ENCODE measurements at regions not wholly inside any gene's neighbourhood (a gene's known extent, or its start where the extent isn't known, plus 50 kb on each side); places are given as distances from the start of the nearest gene placed in this dataset.

DNA sequence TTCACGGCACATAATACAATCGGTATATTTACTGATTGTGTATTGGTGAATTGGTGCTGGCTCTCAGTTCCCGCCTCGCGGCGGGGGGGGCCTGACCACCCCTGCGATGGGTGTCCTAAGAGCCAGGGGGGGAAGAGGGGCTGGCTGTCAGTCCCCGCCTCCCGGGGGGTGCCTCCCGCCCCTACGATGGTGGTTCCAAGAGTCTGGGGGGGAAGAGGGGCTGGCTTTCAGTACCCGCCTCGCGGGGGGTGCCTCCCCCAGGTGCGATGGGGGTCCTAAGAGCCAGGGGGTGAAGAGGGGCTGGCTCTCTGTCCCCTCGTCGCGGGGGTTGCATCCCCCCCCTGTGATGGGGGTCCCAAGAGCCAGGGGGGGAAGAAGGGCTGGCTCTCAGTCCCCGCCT lies 2321.8 kb upstream of the PCDH20 start:
- TF ChIP-seq, protein P1, sequence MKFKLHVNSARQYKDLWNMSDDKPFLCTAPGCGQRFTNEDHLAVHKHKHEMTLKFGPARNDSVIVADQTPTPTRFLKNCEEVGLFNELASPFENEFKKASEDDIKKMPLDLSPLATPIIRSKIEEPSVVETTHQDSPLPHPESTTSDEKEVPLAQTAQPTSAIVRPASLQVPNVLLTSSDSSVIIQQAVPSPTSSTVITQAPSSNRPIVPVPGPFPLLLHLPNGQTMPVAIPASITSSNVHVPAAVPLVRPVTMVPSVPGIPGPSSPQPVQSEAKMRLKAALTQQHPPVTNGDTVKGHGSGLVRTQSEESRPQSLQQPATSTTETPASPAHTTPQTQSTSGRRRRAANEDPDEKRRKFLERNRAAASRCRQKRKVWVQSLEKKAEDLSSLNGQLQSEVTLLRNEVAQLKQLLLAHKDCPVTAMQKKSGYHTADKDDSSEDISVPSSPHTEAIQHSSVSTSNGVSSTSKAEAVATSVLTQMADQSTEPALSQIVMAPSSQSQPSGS (CRISPR knock-in tag; IDR thresholded peaks at IDR 0.05; ENCODE audit: borderline replicate concordance, low read depth) = no peak
- no peak for TF ChIP-seq TEAD4 (CRISPR knock-in tag; IDR thresholded peaks at IDR 0.05)
- TF ChIP-seq, protein P2, sequence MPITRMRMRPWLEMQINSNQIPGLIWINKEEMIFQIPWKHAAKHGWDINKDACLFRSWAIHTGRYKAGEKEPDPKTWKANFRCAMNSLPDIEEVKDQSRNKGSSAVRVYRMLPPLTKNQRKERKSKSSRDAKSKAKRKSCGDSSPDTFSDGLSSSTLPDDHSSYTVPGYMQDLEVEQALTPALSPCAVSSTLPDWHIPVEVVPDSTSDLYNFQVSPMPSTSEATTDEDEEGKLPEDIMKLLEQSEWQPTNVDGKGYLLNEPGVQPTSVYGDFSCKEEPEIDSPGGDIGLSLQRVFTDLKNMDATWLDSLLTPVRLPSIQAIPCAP (CRISPR knock-in tag; IDR thresholded peaks at IDR 0.05) = no peak
- no peak for TF ChIP-seq GABPB1 (CRISPR knock-in tag; IDR thresholded peaks at IDR 0.05)
- TF ChIP-seq MYBL2 (CRISPR knock-in tag; IDR thresholded peaks at IDR 0.05) = no peak
- TF ChIP-seq, protein P3, sequence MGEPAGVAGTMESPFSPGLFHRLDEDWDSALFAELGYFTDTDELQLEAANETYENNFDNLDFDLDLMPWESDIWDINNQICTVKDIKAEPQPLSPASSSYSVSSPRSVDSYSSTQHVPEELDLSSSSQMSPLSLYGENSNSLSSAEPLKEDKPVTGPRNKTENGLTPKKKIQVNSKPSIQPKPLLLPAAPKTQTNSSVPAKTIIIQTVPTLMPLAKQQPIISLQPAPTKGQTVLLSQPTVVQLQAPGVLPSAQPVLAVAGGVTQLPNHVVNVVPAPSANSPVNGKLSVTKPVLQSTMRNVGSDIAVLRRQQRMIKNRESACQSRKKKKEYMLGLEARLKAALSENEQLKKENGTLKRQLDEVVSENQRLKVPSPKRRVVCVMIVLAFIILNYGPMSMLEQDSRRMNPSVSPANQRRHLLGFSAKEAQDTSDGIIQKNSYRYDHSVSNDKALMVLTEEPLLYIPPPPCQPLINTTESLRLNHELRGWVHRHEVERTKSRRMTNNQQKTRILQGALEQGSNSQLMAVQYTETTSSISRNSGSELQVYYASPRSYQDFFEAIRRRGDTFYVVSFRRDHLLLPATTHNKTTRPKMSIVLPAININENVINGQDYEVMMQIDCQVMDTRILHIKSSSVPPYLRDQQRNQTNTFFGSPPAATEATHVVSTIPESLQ (CRISPR knock-in tag; IDR thresholded peaks at IDR 0.05) = no peak
- TF ChIP-seq, protein P4, sequence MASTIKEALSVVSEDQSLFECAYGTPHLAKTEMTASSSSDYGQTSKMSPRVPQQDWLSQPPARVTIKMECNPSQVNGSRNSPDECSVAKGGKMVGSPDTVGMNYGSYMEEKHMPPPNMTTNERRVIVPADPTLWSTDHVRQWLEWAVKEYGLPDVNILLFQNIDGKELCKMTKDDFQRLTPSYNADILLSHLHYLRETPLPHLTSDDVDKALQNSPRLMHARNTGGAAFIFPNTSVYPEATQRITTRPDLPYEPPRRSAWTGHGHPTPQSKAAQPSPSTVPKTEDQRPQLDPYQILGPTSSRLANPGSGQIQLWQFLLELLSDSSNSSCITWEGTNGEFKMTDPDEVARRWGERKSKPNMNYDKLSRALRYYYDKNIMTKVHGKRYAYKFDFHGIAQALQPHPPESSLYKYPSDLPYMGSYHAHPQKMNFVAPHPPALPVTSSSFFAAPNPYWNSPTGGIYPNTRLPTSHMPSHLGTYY (CRISPR knock-in tag; IDR thresholded peaks at IDR 0.05) = no peak
- TF ChIP-seq, protein P5, sequence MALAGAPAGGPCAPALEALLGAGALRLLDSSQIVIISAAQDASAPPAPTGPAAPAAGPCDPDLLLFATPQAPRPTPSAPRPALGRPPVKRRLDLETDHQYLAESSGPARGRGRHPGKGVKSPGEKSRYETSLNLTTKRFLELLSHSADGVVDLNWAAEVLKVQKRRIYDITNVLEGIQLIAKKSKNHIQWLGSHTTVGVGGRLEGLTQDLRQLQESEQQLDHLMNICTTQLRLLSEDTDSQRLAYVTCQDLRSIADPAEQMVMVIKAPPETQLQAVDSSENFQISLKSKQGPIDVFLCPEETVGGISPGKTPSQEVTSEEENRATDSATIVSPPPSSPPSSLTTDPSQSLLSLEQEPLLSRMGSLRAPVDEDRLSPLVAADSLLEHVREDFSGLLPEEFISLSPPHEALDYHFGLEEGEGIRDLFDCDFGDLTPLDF (CRISPR knock-in tag; IDR thresholded peaks at IDR 0.05) = no peak
- TF ChIP-seq TP53 (CRISPR knock-in tag; IDR thresholded peaks at IDR 0.05) = no peak
- TF ChIP-seq, protein P6, sequence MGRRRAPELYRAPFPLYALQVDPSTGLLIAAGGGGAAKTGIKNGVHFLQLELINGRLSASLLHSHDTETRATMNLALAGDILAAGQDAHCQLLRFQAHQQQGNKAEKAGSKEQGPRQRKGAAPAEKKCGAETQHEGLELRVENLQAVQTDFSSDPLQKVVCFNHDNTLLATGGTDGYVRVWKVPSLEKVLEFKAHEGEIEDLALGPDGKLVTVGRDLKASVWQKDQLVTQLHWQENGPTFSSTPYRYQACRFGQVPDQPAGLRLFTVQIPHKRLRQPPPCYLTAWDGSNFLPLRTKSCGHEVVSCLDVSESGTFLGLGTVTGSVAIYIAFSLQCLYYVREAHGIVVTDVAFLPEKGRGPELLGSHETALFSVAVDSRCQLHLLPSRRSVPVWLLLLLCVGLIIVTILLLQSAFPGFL (CRISPR knock-in tag; IDR thresholded peaks at IDR 0.05; ENCODE audit: borderline replicate concordance) = no peak
- TF ChIP-seq, protein P7, sequence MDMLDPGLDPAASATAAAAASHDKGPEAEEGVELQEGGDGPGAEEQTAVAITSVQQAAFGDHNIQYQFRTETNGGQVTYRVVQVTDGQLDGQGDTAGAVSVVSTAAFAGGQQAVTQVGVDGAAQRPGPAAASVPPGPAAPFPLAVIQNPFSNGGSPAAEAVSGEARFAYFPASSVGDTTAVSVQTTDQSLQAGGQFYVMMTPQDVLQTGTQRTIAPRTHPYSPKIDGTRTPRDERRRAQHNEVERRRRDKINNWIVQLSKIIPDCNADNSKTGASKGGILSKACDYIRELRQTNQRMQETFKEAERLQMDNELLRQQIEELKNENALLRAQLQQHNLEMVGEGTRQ (CRISPR knock-in tag; IDR thresholded peaks at IDR 0.05) = no peak
- TF ChIP-seq GRHL2 (CRISPR knock-in tag; IDR thresholded peaks at IDR 0.05; ENCODE audit: insufficient replicate concordance, severe bottlenecking) = no peak
- no peak for TF ChIP-seq NFATC4 (CRISPR knock-in tag; IDR thresholded peaks at IDR 0.05)
- TF ChIP-seq NR1H2 (CRISPR knock-in tag; IDR thresholded peaks at IDR 0.05) = no peak
- 0 out of 2 replicates have a peak, but pooled peaks cover 3% of the 10 kb centered on the region for H3K9me3 Mint-ChIP-seq
- ATAC-seq (no peak), DNase-seq (ENCODE audit: low spot score) (no peak)
- H3K36me3 Mint-ChIP-seq = no peaks in the 10 kb centered on the region
- POLR2A ChIA-PET = no interaction called here
- H3K4me3 Mint-ChIP-seq = no peak overlapping the region
- H3K4me1 Mint-ChIP-seq = no peaks in the 10 kb centered on the region
- CTCF ChIA-PET = no interaction called here
- no peaks in the 10 kb centered on the region for H3K27me3 Mint-ChIP-seq (ENCODE audit: low read depth)
- no peak overlapping the region for H3K27ac Mint-ChIP-seq

DNA sequence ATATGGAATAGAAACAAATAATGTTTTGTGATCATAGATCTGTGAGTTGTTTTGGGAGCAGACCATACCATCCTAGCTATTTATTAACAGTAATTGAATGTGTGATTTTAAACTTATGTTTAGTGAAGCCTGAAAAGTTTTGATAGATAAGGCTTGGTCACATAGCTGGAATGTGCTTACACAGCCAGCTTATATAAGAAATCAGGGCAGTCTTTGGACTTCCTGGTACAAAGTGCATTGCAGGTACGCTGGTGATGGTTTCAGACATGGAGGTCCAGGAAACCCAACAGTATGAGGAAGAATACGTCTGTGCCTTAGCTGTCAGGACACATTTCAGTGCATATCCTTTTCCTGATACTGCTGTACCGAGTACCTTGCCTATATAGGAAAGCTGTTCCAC lies 2316.2 kb upstream of the PCDH20 start:
- ChIA-PET CTCF (no interaction called here), POLR2A (no interaction called here)
- H3K9me3 Mint-ChIP-seq = 0 out of 2 replicates have a peak, but pooled peaks cover 3% of the 10 kb centered on the region
- no peak overlapping the region for H3K4me3 Mint-ChIP-seq
- no peaks in the 10 kb centered on the region for H3K4me1 Mint-ChIP-seq
- no peaks in the 10 kb centered on the region for H3K36me3 Mint-ChIP-seq
- ATAC-seq (no peak), DNase-seq (ENCODE audit: low spot score) (no peak)
- no peaks in the 10 kb centered on the region for H3K27me3 Mint-ChIP-seq (ENCODE audit: low read depth)
- no peak overlapping the region for H3K27ac Mint-ChIP-seq
- TF ChIP-seq TCF7 (CRISPR knock-in tag; IDR thresholded peaks at IDR 0.05; ENCODE audit: low read depth) (no peak), CREM (CRISPR knock-in tag; IDR thresholded peaks at IDR 0.05) (no peak), JAZF1 (CRISPR knock-in tag; IDR thresholded peaks at IDR 0.05) (no peak), ZNF263 (CRISPR knock-in tag; IDR thresholded peaks at IDR 0.05; ENCODE audit: low read depth) (no peak)
- TF ChIP-seq, protein P8, sequence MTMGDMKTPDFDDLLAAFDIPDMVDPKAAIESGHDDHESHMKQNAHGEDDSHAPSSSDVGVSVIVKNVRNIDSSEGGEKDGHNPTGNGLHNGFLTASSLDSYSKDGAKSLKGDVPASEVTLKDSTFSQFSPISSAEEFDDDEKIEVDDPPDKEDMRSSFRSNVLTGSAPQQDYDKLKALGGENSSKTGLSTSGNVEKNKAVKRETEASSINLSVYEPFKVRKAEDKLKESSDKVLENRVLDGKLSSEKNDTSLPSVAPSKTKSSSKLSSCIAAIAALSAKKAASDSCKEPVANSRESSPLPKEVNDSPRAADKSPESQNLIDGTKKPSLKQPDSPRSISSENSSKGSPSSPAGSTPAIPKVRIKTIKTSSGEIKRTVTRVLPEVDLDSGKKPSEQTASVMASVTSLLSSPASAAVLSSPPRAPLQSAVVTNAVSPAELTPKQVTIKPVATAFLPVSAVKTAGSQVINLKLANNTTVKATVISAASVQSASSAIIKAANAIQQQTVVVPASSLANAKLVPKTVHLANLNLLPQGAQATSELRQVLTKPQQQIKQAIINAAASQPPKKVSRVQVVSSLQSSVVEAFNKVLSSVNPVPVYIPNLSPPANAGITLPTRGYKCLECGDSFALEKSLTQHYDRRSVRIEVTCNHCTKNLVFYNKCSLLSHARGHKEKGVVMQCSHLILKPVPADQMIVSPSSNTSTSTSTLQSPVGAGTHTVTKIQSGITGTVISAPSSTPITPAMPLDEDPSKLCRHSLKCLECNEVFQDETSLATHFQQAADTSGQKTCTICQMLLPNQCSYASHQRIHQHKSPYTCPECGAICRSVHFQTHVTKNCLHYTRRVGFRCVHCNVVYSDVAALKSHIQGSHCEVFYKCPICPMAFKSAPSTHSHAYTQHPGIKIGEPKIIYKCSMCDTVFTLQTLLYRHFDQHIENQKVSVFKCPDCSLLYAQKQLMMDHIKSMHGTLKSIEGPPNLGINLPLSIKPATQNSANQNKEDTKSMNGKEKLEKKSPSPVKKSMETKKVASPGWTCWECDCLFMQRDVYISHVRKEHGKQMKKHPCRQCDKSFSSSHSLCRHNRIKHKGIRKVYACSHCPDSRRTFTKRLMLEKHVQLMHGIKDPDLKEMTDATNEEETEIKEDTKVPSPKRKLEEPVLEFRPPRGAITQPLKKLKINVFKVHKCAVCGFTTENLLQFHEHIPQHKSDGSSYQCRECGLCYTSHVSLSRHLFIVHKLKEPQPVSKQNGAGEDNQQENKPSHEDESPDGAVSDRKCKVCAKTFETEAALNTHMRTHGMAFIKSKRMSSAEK (CRISPR knock-in tag; IDR thresholded peaks at IDR 0.05; ENCODE audit: borderline replicate concordance) = no peak
- TF ChIP-seq, protein P9, sequence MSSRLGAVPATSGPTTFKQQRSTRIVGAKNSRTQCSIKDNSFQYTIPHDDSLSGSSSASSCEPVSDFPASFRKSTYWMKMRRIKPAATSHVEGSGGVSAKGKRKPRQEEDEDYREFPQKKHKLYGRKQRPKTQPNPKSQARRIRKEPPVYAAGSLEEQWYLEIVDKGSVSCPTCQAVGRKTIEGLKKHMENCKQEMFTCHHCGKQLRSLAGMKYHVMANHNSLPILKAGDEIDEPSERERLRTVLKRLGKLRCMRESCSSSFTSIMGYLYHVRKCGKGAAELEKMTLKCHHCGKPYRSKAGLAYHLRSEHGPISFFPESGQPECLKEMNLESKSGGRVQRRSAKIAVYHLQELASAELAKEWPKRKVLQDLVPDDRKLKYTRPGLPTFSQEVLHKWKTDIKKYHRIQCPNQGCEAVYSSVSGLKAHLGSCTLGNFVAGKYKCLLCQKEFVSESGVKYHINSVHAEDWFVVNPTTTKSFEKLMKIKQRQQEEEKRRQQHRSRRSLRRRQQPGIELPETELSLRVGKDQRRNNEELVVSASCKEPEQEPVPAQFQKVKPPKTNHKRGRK (CRISPR knock-in tag; IDR thresholded peaks at IDR 0.05; ENCODE audit: borderline replicate concordance) = no peak
